Astrocyte (in vitro differentiated cells and primary cell): ENCODE measurements at regions not wholly inside any gene's neighbourhood (a gene's known extent, or its start where the extent isn't known, plus 50 kb on each side); places are given as distances from the start of the nearest gene placed in this dataset.

ENCODE experiments used
- CTCF ChIP-seq: IDR thresholded peaks from 2 replicates; pipeline ENCODE4 v1.5.1; 2011; ENCODE audit warnings: low read depth, mild to moderate bottlenecking, inconsistent platforms, low read length, moderate library complexity; ENCODE audit not compliant: insufficient read depth
- EZH2 ChIP-seq: IDR thresholded peaks from 2 replicates; pipeline ENCODE4 v1.6.1; 2012; ENCODE audit warnings: mild to moderate bottlenecking, low read length, inconsistent platforms; ENCODE audit not compliant: insufficient read depth

GRCh38 chr18:64966667-64967066 lies 784.1 kb upstream of the CDH7 start:
- TF ChIP-seq CTCF (no peak), EZH2 (no peak)
